Fibroblast of lung (primary cell): ENCODE measurements at regions not wholly inside any gene's neighbourhood (a gene's known extent, or its start where the extent isn't known, plus 50 kb on each side); places are given as distances from the start of the nearest gene placed in this dataset.

Source experiments
- DNase-seq, 2 donors: peaks; one replicate each; pipeline versions ENCODE4 v3.0.0 to v3.0.0-alpha.2; 2010; ENCODE audit warnings: low read depth in 2 of 2
- H2AFZ ChIP-seq: 2 replicates; pipeline ENCODE4 v1.5.1; 2012; ENCODE audit warnings: low read length, control low read depth, inconsistent platforms
- H3K27ac ChIP-seq: 2 replicates; pipeline ENCODE4 v1.5.1; 2011; ENCODE audit warnings: low read length, control low read depth; ENCODE audit not compliant: insufficient read depth
- H3K27me3 ChIP-seq: 2 replicates; pipeline ENCODE4 v1.5.1; 2011; ENCODE audit warnings: mild to moderate bottlenecking, low read length; ENCODE audit not compliant: control insufficient read depth, insufficient read depth
- H3K36me3 ChIP-seq: 2 replicates; pipeline ENCODE4 v1.5.1; 2011; ENCODE audit warnings: low read length; ENCODE audit not compliant: control insufficient read depth, insufficient read depth
- H3K4me1 ChIP-seq: 2 replicates; pipeline ENCODE4 v1.5.1; 2011; ENCODE audit warnings: low read length; ENCODE audit not compliant: control insufficient read depth, insufficient read depth; ENCODE audit errors: extremely low read depth
- H3K4me2 ChIP-seq: 2 replicates; pipeline ENCODE4 v1.5.1; 2011; ENCODE audit warnings: low read length, control low read depth; ENCODE audit not compliant: insufficient read depth; ENCODE audit errors: extremely low read depth
- H3K4me3 ChIP-seq, 4 experiments: fragments of 200-600 bp in 1 of 4; sonication (generic) in 1 of 4; replicated peaks in 1 of 4; 2 replicates each; pipeline ENCODE4 v1.5.1; 2011 to 2016; ENCODE audit warnings: low read length in 4 of 4, low read depth in 3 of 4, mild to moderate bottlenecking in 3 of 4, control low read depth in 2 of 4, inconsistent platforms in 1 of 4, mixed read lengths in 1 of 4; ENCODE audit not compliant: insufficient read depth in 1 of 4; ENCODE audit errors: control extremely low read depth in 1 of 4
- H3K79me2 ChIP-seq: 2 replicates; pipeline ENCODE4 v1.5.1; 2012; ENCODE audit warnings: mild to moderate bottlenecking, low read length, inconsistent platforms; ENCODE audit not compliant: control insufficient read depth, insufficient read depth
- H3K9ac ChIP-seq: 2 replicates; pipeline ENCODE4 v1.5.1; 2011; ENCODE audit warnings: mild to moderate bottlenecking, low read length, control low read depth; ENCODE audit not compliant: insufficient read depth
- H3K9me3 ChIP-seq: 2 replicates; pipeline ENCODE4 v1.5.1; 2012; ENCODE audit warnings: low read depth, low read length; ENCODE audit not compliant: control insufficient read depth, insufficient read depth
- H4K20me1 ChIP-seq: 2 replicates; pipeline ENCODE4 v1.5.1; 2011; ENCODE audit warnings: low read length; ENCODE audit not compliant: control insufficient read depth, insufficient read depth; ENCODE audit errors: extremely low read depth
- CTCF ChIP-seq, 2 donors: IDR thresholded peaks in 1 of 2; conservative IDR thresholded peaks in 1 of 2; 1 replicate in 1 of 2; 2 replicates in 1 of 2; pipeline ENCODE4 v1.5.1; 2011 to 2012; ENCODE audit warnings: low read length in 2 of 2, control low read depth in 1 of 2, inconsistent platforms in 1 of 2, low read depth in 1 of 2, mild to moderate bottlenecking in 1 of 2
- EZH2 ChIP-seq: IDR thresholded peaks from 2 replicates; pipeline ENCODE4 v1.5.1; 2012; ENCODE audit warnings: low read length, control low read depth, mild to moderate bottlenecking; ENCODE audit errors: missing control alignments

- no peak for DNase-seq
- Histone ChIP-seq H3K9ac (no peak overlapping the region), H3K36me3 (no peaks in the 10 kb centered on the region), H3K79me2 (no peaks in the 10 kb centered on the region), H3K4me3 (no peak overlapping the region), H3K27me3 (no peaks in the 10 kb centered on the region), H4K20me1 (no peaks in the 10 kb centered on the region), H3K4me1 (no peaks in the 10 kb centered on the region), H2AFZ (no peak overlapping the region), H3K27ac (no peak overlapping the region), H3K4me2 (no peak overlapping the region), H3K9me3 (no peaks in the 10 kb centered on the region)
- TF ChIP-seq CTCF (conservative IDR thresholded peaks at IDR 0.05 in 1 of 2, IDR thresholded peaks at IDR 0.05 in 1 of 2; ENCODE audit: low read depth in 1 of 2, low read length in 2 of 2) (no peak), EZH2 (no peak)
Measured at GRCh38 chr4:11111370-11111769, 317.3 kb downstream of the HS3ST1 start.

- Histone ChIP-seq H3K27ac (no peak overlapping the region), H3K4me3 (no peak overlapping the region), H3K27me3 (no peaks in the 10 kb centered on the region), H3K36me3 (no peaks in the 10 kb centered on the region), H2AFZ (no peak overlapping the region), H3K9me3 (no peaks in the 10 kb centered on the region), H3K79me2 (no peaks in the 10 kb centered on the region), H3K4me1 (no peaks in the 10 kb centered on the region), H3K9ac (no peak overlapping the region), H4K20me1 (no peaks in the 10 kb centered on the region), H3K4me2 (no peak overlapping the region)
- no peak for TF ChIP-seq CTCF (conservative IDR thresholded peaks at IDR 0.05 in 1 of 2, IDR thresholded peaks at IDR 0.05 in 1 of 2; ENCODE audit: low read depth in 1 of 2, low read length in 2 of 2)
- no peak for TF ChIP-seq EZH2
- peak; percentile 4 to 27 for DNase-seq
Measured at GRCh38 chr4:11106759-11107158, 321.9 kb downstream of the HS3ST1 start.

GRCh38 chr4:11106190-11106589, 322.5 kb downstream of the HS3ST1 start:
- Histone ChIP-seq H4K20me1 (no peaks in the 10 kb centered on the region), H3K9ac (no peak overlapping the region), H3K36me3 (no peaks in the 10 kb centered on the region), H3K4me2 (no peak overlapping the region), H3K9me3 (no peaks in the 10 kb centered on the region), H3K27ac (no peak overlapping the region), H3K79me2 (no peaks in the 10 kb centered on the region), H3K4me3 (no peak overlapping the region), H2AFZ (no peak overlapping the region), H3K27me3 (no peaks in the 10 kb centered on the region), H3K4me1 (no peaks in the 10 kb centered on the region)
- DNase-seq, result peak in 1 of 2 donors; percentile 78
- no peak for TF ChIP-seq EZH2
- no peak for TF ChIP-seq CTCF (conservative IDR thresholded peaks at IDR 0.05 in 1 of 2, IDR thresholded peaks at IDR 0.05 in 1 of 2; ENCODE audit: low read depth in 1 of 2, low read length in 2 of 2)
